Breast epithelium (tissue), 4 donors: ENCODE measurements at regions not wholly inside any gene's neighbourhood (a gene's known extent, or its start where the extent isn't known, plus 50 kb on each side); places are given as distances from the start of the nearest gene placed in this dataset.

ENCODE experiments used
- DNase-seq, 2 donors: peaks; one replicate each; pipeline ENCODE4 v3.0.0-alpha.2; 2019; ENCODE audit warnings: low spot score in 2 of 2
- H3K27ac ChIP-seq, 2 donors: fragments of 200-600 bp; sonication (generic) in 1 of 2; one replicate each; pipeline ENCODE4 v1.5.1; 2016 to 2019; ENCODE audit warnings: mild to moderate bottlenecking in 1 of 2
- H3K27me3 ChIP-seq, 2 donors: fragments of 200-600 bp; sonication (generic) in 1 of 2; one replicate each; pipeline versions ENCODE4 v1.5.1 to v1.6.0; 2017 to 2019; ENCODE audit warnings: control low read depth in 1 of 2, mild to moderate bottlenecking in 1 of 2
- H3K36me3 ChIP-seq: fragments of 200-600 bp; one replicate; pipeline ENCODE4 v1.5.1; 2019
- H3K4me1 ChIP-seq, 2 donors: fragments of 200-600 bp; sonication (generic); one replicate each; pipeline ENCODE4 v1.5.1; 2016 to 2019; ENCODE audit warnings: control low read depth in 1 of 2
- H3K4me3 ChIP-seq, 3 donors: fragments of 200-600 bp; sonication (generic); 1 replicate in 2 of 3; 2 replicates in 1 of 3; pipeline ENCODE4 v1.5.1; 2016 to 2019; ENCODE audit warnings: mild to moderate bottlenecking in 3 of 3, moderate library complexity in 2 of 3
- H3K9me3 ChIP-seq, 2 donors: fragments of 200-600 bp; sonication (generic) in 1 of 2; one replicate each; pipeline ENCODE4 v1.5.1; 2016 to 2019; ENCODE audit warnings: control low read depth in 1 of 2
- CTCF ChIP-seq, 3 donors: fragments of 450-650 bp; IDR thresholded peaks; one replicate each; pipeline ENCODE4 v1.5.1; 2016 to 2017; ENCODE audit warnings: antibody characterized with exemption in 3 of 3, mild to moderate bottlenecking in 3 of 3, moderate library complexity in 3 of 3
- POLR2A ChIP-seq: fragments of 450-650 bp; IDR thresholded peaks from one replicate; pipeline ENCODE4 v1.6.1; 2016; ENCODE audit warnings: antibody characterized with exemption, mild to moderate bottlenecking, moderate library complexity
- POLR2AphosphoS5 ChIP-seq, 3 donors: sonication (generic); formaldehyde crosslinking; IDR thresholded peaks; one replicate each; pipeline ENCODE4 v1.6.1; 2017; ENCODE audit warnings: antibody characterized with exemption in 3 of 3
- intact Hi-C: fragments of 100-400 bp; cut with DNase I; formaldehyde crosslinking; loops from one replicate; pipeline ENCODE4 v1.15.1; 2023; ENCODE audit warnings: low total_unique reads

- TF ChIP-seq POLR2A (no peak), CTCF (IDR thresholded peaks at IDR 0.05) (no peak), POLR2AphosphoS5 (IDR thresholded peaks at IDR 0.05) (no peak)
- no peak for DNase-seq
- Histone ChIP-seq H3K27ac (no peak overlapping the region), H3K27me3 (no peaks in the 10 kb centered on the region), H3K4me1 (no peaks in the 10 kb centered on the region), H3K4me3 (no peak overlapping the region), H3K9me3 (no peaks in the 10 kb centered on the region), H3K36me3 (no peaks in the 10 kb centered on the region)
- intact Hi-C loops: no loop called here
Observed at GRCh38 chr2:224310943-224311625, 90.8 kb downstream of the FAM124B start.

- Histone ChIP-seq H3K4me1 (no peaks in the 10 kb centered on the region), H3K4me3 (no peak overlapping the region), H3K27ac (no peak overlapping the region), H3K9me3 (no peaks in the 10 kb centered on the region), H3K36me3 (no peaks in the 10 kb centered on the region), H3K27me3 (no peaks in the 10 kb centered on the region)
- DNase-seq: no peak
- intact Hi-C loops: no loop called here
- TF ChIP-seq POLR2A (no peak), POLR2AphosphoS5 (IDR thresholded peaks at IDR 0.05) (no peak), CTCF (IDR thresholded peaks at IDR 0.05) (no peak)
Observed at GRCh38 chr2:224309176-224309575, 92.7 kb downstream of the FAM124B start.

GRCh38 chr2:224308272-224308911 is 93.5 kb downstream of the FAM124B start:
- Histone ChIP-seq H3K4me3 (no peak overlapping the region), H3K36me3 (no peaks in the 10 kb centered on the region), H3K9me3 (no peaks in the 10 kb centered on the region), H3K27ac (no peak overlapping the region), H3K4me1 (no peaks in the 10 kb centered on the region), H3K27me3 (no peaks in the 10 kb centered on the region)
- TF ChIP-seq POLR2A (no peak), POLR2AphosphoS5 (IDR thresholded peaks at IDR 0.05) (no peak), CTCF (IDR thresholded peaks at IDR 0.05) (no peak)
- intact Hi-C loops: no loop called here
- no peak for DNase-seq

GRCh38 chr2:224302952-224303351 is 99.0 kb downstream of the FAM124B start:
- Histone ChIP-seq H3K27me3 (no peaks in the 10 kb centered on the region), H3K9me3 (no peaks in the 10 kb centered on the region), H3K4me3 (no peak overlapping the region), H3K4me1 (no peaks in the 10 kb centered on the region), H3K27ac (no peak overlapping the region), H3K36me3 (no peaks in the 10 kb centered on the region)
- intact Hi-C loops: no loop called here
- TF ChIP-seq POLR2AphosphoS5 (IDR thresholded peaks at IDR 0.05) (no peak), CTCF (IDR thresholded peaks at IDR 0.05) (no peak), POLR2A (no peak)
- no peak for DNase-seq

GRCh38 chr2:224293976-224294375 is 107.9 kb downstream of the FAM124B start:
- Histone ChIP-seq H3K4me3 (no peak overlapping the region), H3K27me3 (no peaks in the 10 kb centered on the region), H3K36me3 (no peaks in the 10 kb centered on the region), H3K4me1 (no peaks in the 10 kb centered on the region), H3K27ac (no peak overlapping the region), H3K9me3 (no peaks in the 10 kb centered on the region)
- intact Hi-C loops: no loop called here
- TF ChIP-seq POLR2AphosphoS5 (IDR thresholded peaks at IDR 0.05) (no peak), POLR2A (no peak), CTCF (IDR thresholded peaks at IDR 0.05) (no peak)
- DNase-seq: no peak
